ENCODE measurements at regions not wholly inside any gene's neighbourhood (a gene's known extent, or its start where the extent isn't known, plus 50 kb on each side); places are given as distances from the start of the nearest gene placed in this dataset.
"Not testable (repeated sequence)": the region's sequence is repeated elsewhere in the genome, so short reads cannot be mapped to it uniquely, and the experiment has no call there.

DNA sequence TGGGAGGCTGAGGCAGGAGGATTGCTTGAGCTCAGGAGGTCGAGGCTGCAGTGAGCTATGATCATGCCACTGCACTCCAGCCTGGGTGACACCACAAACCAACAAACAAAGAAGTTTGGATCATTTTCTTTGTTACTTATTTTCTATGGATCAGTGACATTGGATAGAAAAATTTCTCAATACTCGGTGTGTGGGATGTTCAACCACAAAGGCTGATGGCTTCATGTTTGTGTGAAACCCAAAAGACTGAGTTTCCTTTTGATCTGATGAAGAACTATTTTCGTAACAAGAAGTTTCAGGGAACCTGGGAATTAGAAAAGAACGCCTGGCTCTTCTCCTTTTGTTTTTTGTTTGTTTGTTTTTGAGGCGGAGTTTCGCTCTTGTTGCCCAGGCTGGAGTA, 104.0 kb downstream of the HOXA1 start:
- no peak overlapping the region for H3K27ac ChIP-seq (ENCODE audit: low read depth, low read length)
- H3K27me3 ChIP-seq (ENCODE audit: control insufficient read depth, insufficient read depth, low read length): peaks cover 33% of the 10 kb centered on the region
- H3K4me1 ChIP-seq (ENCODE audit: control insufficient read depth, insufficient read depth, low read length): peaks cover 21% of the 10 kb centered on the region
- H3K9me3 ChIP-seq (ENCODE audit: control insufficient read depth, insufficient read depth, low read depth, low read length): no peaks in the 10 kb centered on the region
- H3K9ac ChIP-seq (ENCODE audit: low read length): no peak overlapping the region
- H3K36me3 ChIP-seq (ENCODE audit: control insufficient read depth, insufficient read depth, low read length): no peaks in the 10 kb centered on the region
- H3K4me3 ChIP-seq (ENCODE audit: low read depth, low read length): no peak overlapping the region

DNA sequence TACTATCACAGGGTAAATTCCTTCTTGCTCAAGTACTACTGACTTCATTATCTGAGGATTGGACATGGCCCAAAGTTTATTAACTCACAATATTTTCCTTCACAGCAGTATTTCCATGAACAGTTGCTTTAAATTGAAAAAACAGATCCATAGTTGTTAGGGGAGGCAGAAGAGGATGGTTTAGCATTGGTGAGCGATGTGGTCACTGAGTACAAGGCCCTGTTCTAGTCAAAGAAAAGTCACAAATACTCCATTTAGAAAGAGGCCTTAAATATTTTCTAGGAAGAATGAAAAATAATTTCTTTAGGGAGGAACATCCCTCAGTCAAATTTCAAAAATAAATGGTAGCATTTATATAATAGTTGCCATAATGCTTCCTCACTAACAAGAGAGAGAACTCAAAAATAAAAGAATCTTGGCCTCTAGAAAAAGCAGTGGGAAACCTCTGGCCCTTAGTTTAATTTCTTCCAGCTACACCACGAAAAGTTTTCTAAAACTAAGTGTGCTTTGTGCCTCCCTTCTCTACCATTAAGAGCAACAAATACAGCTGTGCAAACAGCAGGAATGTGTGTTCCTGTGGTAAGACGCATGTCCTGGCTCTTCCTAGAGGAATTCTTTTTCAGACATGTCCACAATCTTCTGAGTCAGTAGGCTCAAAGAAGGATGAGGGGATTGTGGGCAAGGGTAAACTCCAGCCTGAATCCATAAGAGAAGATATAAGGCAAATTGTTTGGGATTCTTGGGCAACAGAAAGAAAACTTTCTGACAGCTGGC, 105.7 kb downstream of the HOXA1 start:
- no peak overlapping the region for H3K9ac ChIP-seq (ENCODE audit: low read length)
- H3K9me3 ChIP-seq (ENCODE audit: control insufficient read depth, insufficient read depth, low read depth, low read length): no peaks in the 10 kb centered on the region
- no peak overlapping the region for H3K27ac ChIP-seq (ENCODE audit: low read depth, low read length)
- H3K36me3 ChIP-seq (ENCODE audit: control insufficient read depth, insufficient read depth, low read length): no peaks in the 10 kb centered on the region
- peaks cover 19% of the 10 kb centered on the region for H3K27me3 ChIP-seq (ENCODE audit: control insufficient read depth, insufficient read depth, low read length)
- H3K4me1 ChIP-seq (ENCODE audit: control insufficient read depth, insufficient read depth, low read length): peaks cover 11% of the 10 kb centered on the region
- no peak overlapping the region for H3K4me3 ChIP-seq (ENCODE audit: low read depth, low read length)

DNA sequence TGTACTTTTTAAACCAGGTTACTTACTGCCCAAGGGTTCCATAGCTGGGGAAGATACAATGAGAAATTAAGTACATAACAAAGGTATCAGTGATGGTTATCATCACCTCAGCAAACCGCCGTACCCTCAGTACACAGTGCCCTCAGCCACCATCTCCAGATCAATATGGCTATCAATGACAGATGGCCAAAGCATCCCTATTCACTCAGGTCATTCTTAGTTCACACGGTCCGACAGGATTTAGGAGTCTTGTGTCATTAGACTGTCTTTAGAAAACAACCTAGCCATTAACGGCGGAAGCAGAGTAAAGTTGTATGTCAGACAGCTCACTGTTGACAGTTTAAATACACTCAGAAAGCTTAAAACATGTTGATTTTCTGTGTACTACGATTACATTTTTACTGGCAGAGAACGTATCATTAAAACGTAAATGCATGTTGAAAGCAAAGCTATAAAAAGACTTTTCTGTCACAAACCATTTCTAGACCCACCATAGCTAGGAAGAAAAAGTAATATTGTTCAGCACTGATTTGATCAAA, 106.9 kb downstream of the HOXA1 start:
- H3K27ac ChIP-seq (ENCODE audit: low read depth, low read length): no peak overlapping the region
- H3K9me3 ChIP-seq (ENCODE audit: control insufficient read depth, insufficient read depth, low read depth, low read length): no peaks in the 10 kb centered on the region
- H3K9ac ChIP-seq (ENCODE audit: low read length): no peak overlapping the region
- no peak overlapping the region for H3K4me3 ChIP-seq (ENCODE audit: low read depth, low read length)
- H3K4me1 ChIP-seq (ENCODE audit: control insufficient read depth, insufficient read depth, low read length): no peaks in the 10 kb centered on the region
- H3K27me3 ChIP-seq (ENCODE audit: control insufficient read depth, insufficient read depth, low read length): peaks cover 8% of the 10 kb centered on the region; the same call in 1 of the 2 replicates
- H3K36me3 ChIP-seq (ENCODE audit: control insufficient read depth, insufficient read depth, low read length): no peaks in the 10 kb centered on the region

DNA sequence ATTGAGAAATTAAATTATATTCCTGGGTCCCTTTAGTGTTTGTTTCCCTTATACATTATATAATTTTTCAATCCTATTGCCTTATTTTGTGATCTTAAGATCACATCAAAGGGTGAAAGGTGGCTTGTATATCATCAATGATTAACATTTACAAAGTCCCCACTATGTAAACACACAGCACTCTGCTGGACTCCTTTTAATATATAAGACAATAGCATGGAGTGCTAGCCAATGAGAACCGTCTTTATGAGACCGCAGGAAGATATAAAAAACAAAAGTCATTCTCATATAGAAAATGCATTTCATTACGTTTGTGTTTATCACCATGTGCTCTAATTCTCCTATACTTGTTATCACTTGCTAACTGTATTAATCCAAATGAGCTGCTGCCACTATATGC, 108.5 kb downstream of the HOXA1 start:
- Histone ChIP-seq H3K27me3 (ENCODE audit: control insufficient read depth, insufficient read depth, low read length) (no peaks in the 10 kb centered on the region), H3K4me1 (ENCODE audit: control insufficient read depth, insufficient read depth, low read length) (no peaks in the 10 kb centered on the region)

DNA sequence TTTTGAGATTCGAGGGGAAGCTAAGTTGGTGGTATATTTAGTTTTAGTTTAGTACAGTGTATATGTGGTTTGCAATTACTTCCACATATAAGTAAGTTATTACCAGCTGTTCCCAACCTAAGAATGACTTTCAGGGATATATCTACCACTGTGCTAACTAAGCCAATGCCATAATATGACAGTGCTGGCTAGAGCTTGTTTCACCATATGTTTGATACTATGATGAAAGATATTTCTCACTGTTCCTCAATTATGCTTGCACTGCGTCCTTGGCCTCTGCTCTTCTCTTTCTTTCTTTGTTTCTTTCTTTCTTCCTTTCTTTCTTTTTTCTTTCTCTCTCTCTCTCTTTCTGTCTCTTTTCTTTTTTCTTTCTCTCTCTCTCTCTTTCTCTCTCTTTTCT, 113.8 kb upstream of the SKAP2 start:
- H3K9ac ChIP-seq (ENCODE audit: low read length): no peak overlapping the region
- H3K27me3 ChIP-seq (ENCODE audit: control insufficient read depth, insufficient read depth, low read length): no peaks in the 10 kb centered on the region
- no peak overlapping the region for H3K27ac ChIP-seq (ENCODE audit: low read depth, low read length)
- H3K9me3 ChIP-seq (ENCODE audit: control insufficient read depth, insufficient read depth, low read depth, low read length): peaks cover 3% of the 10 kb centered on the region
- H3K4me1 ChIP-seq (ENCODE audit: control insufficient read depth, insufficient read depth, low read length): no peaks in the 10 kb centered on the region
- no peak overlapping the region for H3K4me3 ChIP-seq (ENCODE audit: low read depth, low read length)
- H3K36me3 ChIP-seq (ENCODE audit: control insufficient read depth, insufficient read depth, low read length): no peaks in the 10 kb centered on the region

More for the DNA sequence above, 108.5 kb downstream of the HOXA1 start:
- no peak overlapping the region for H3K4me3 ChIP-seq (ENCODE audit: low read depth, low read length)
- no peaks in the 10 kb centered on the region for H3K9me3 ChIP-seq (ENCODE audit: control insufficient read depth, insufficient read depth, low read depth, low read length)
- no peak overlapping the region for H3K9ac ChIP-seq (ENCODE audit: low read length)
- H3K36me3 ChIP-seq (ENCODE audit: control insufficient read depth, insufficient read depth, low read length): no peaks in the 10 kb centered on the region
- H3K27ac ChIP-seq (ENCODE audit: low read depth, low read length): no peak overlapping the region

DNA sequence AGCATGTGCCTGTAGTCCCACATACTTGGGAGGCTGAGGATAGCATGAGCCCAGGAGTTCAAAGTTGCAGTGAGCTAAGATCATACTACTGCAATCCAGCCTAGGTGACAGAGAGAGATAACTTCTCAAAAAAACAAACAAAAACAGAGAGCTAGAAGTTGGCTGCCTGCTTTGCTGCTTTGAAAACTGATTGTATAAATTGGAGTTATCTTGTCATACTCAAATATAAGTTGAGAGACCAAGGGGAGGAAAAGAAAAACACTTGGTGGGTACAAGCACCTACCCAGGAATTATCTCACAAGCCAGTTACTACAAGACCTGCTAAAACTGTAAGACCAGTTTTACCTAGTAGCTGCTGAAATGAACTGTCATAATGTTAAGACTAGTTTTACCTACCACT, 112.5 kb upstream of the SKAP2 start:
- H3K4me3 ChIP-seq (ENCODE audit: low read depth, low read length): no peak overlapping the region
- no peak overlapping the region for H3K27ac ChIP-seq (ENCODE audit: low read depth, low read length)
- H3K27me3 ChIP-seq (ENCODE audit: control insufficient read depth, insufficient read depth, low read length): no peaks in the 10 kb centered on the region
- no peaks in the 10 kb centered on the region for H3K4me1 ChIP-seq (ENCODE audit: control insufficient read depth, insufficient read depth, low read length)
- no peaks in the 10 kb centered on the region for H3K36me3 ChIP-seq (ENCODE audit: control insufficient read depth, insufficient read depth, low read length)
- H3K9me3 ChIP-seq (ENCODE audit: control insufficient read depth, insufficient read depth, low read depth, low read length): peaks cover 8% of the 10 kb centered on the region
- H3K9ac ChIP-seq (ENCODE audit: low read length): no peak overlapping the region

DNA sequence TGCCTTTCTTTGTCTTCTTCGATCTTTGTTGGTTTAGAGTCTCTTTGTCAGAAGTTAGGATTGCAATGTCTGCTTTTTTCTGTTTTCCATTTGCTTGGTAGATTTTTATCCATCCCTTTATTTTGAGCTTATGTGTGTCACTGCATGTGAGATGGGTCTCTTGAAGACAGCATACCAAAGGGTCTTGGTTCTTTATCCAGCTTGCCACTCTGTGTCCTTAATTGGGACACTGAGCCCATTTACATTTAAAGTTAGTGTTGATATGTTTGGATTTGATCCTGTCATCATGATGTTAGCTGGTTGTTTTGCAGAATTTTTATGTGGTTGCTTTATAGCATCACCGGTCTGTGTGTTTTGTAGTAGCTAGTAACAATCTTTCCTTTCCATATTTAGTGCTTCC, 107.5 kb upstream of the SKAP2 start:
- H3K4me1 ChIP-seq (ENCODE audit: control insufficient read depth, insufficient read depth, low read length): not testable (repeated sequence)

DNA sequence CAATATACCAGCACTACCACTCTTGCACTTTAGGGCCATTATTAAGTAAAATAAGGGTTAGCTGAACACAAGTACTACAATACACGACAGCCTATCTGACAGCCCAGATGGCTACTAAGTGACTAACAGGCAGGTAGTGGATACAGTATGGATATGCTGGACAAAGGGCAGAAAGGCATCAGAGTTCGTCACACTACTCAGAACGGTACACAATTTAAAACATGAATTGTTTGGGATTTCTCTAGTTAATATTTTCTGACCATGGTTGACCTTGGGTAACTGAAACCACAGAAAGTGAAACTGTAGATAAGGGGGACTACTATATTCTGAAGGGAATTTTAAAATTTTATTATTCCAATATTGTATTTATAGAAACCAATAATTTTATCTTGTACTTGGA, 101.3 kb upstream of the SKAP2 start:
- H3K27ac ChIP-seq (ENCODE audit: low read depth, low read length): no peak overlapping the region
- H3K9ac ChIP-seq (ENCODE audit: low read length): no peak overlapping the region
- no peak overlapping the region for H3K4me3 ChIP-seq (ENCODE audit: low read depth, low read length)
- H3K4me1 ChIP-seq (ENCODE audit: control insufficient read depth, insufficient read depth, low read length): no peaks in the 10 kb centered on the region
- no peaks in the 10 kb centered on the region for H3K9me3 ChIP-seq (ENCODE audit: control insufficient read depth, insufficient read depth, low read depth, low read length)
- H3K27me3 ChIP-seq (ENCODE audit: control insufficient read depth, insufficient read depth, low read length): no peaks in the 10 kb centered on the region
- H3K36me3 ChIP-seq (ENCODE audit: control insufficient read depth, insufficient read depth, low read length): no peaks in the 10 kb centered on the region

More for the DNA sequence above, 107.5 kb upstream of the SKAP2 start:
- not testable (repeated sequence) for H3K4me3 ChIP-seq (ENCODE audit: low read depth, low read length); H3K9ac ChIP-seq (ENCODE audit: low read length); H3K27ac ChIP-seq (ENCODE audit: low read depth, low read length); H3K9me3 ChIP-seq (ENCODE audit: control insufficient read depth, insufficient read depth, low read depth, low read length); H3K36me3 ChIP-seq (ENCODE audit: control insufficient read depth, insufficient read depth, low read length); H3K27me3 ChIP-seq (ENCODE audit: control insufficient read depth, insufficient read depth, low read length)

DNA sequence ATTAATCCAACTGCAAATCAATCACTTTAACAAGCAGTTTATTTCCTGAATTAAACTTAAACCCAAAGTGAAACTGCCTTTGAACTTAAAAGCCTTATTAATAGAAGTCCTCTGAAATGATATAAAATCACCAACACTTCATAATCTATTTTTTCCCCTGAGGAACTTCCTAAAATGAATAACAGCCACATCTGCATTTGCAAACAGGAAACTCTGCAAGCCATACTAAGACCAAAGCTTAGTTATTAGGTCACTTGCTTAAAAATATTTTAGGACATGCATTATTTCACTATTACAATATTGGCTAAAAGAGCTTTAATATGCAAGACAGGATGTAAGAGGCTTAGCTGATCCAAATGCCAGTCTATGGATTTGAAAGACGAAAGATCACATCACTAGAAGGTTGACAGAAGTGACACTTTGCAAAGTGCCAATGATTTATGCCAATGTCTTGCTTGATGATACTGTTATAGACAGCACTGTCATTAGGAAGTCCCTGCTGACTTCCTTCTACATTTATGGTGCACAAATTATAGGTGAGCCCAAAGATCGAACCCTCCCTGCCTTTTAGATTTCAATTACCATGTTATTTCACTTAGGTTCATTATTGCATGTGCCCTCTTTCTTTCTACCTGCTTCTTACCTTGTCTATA, 99.9 kb upstream of the SKAP2 start:
- H3K9ac ChIP-seq (ENCODE audit: low read length): no peak overlapping the region
- H3K27me3 ChIP-seq (ENCODE audit: control insufficient read depth, insufficient read depth, low read length): no peaks in the 10 kb centered on the region
- H3K36me3 ChIP-seq (ENCODE audit: control insufficient read depth, insufficient read depth, low read length): no peaks in the 10 kb centered on the region
- no peaks in the 10 kb centered on the region for H3K9me3 ChIP-seq (ENCODE audit: control insufficient read depth, insufficient read depth, low read depth, low read length)
- no peak overlapping the region for H3K27ac ChIP-seq (ENCODE audit: low read depth, low read length)
- no peak overlapping the region for H3K4me3 ChIP-seq (ENCODE audit: low read depth, low read length)
- H3K4me1 ChIP-seq (ENCODE audit: control insufficient read depth, insufficient read depth, low read length): no peaks in the 10 kb centered on the region

DNA sequence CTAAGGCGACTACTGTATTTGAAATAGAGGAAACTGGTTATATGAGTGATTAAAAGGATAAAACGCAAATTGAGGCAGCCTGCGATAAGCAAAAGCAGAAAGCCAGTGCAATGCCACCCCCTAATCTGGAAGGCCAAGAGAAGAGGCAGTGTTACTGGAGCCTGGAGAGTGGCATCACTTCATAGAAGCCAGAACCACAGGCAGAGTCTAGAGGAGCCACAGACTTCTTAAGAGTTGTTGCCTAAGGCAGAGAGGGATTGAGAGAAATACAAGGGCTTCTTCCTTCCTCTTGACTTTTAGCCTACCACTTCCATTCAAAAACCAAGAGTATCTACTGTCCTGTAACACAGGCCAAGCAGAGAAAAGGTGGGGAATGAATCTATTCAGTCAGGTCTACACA, 94.9 kb upstream of the SKAP2 start:
- Histone ChIP-seq H3K9me3 (ENCODE audit: control insufficient read depth, insufficient read depth, low read depth, low read length) (no peaks in the 10 kb centered on the region), H3K4me1 (ENCODE audit: control insufficient read depth, insufficient read depth, low read length) (0 out of 2 replicates have a peak, but pooled peaks cover 3% of the 10 kb centered on the region), H3K9ac (ENCODE audit: low read length) (no peak overlapping the region)

DNA sequence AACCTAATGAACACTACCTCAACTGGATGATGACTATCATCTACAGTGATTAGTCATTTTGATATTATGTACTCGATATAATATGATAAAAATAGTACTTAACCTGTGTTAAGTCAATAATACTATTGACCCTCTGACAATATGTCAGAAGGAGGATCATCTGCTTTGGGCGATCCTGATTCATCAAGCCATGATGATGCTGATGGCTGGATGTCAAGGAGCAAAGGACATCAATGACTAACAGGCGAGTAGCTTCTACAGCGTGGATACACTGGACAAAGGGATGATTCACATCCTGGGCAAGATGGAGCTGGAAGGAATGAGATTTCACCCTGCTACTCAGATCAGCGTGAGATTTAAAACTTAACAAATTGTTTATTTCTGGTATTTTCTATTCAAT, 94.4 kb upstream of the SKAP2 start:
- H3K9ac ChIP-seq (ENCODE audit: low read length): no peak overlapping the region
- H3K4me1 ChIP-seq (ENCODE audit: control insufficient read depth, insufficient read depth, low read length): 0 out of 2 replicates have a peak, but pooled peaks cover 3% of the 10 kb centered on the region
- no peaks in the 10 kb centered on the region for H3K27me3 ChIP-seq (ENCODE audit: control insufficient read depth, insufficient read depth, low read length)
- no peak overlapping the region for H3K27ac ChIP-seq (ENCODE audit: low read depth, low read length)
- no peaks in the 10 kb centered on the region for H3K9me3 ChIP-seq (ENCODE audit: control insufficient read depth, insufficient read depth, low read depth, low read length)
- no peak overlapping the region for H3K4me3 ChIP-seq (ENCODE audit: low read depth, low read length)
- no peaks in the 10 kb centered on the region for H3K36me3 ChIP-seq (ENCODE audit: control insufficient read depth, insufficient read depth, low read length)

More for the DNA sequence above, 94.9 kb upstream of the SKAP2 start:
- Histone ChIP-seq H3K27me3 (ENCODE audit: control insufficient read depth, insufficient read depth, low read length) (no peaks in the 10 kb centered on the region), H3K36me3 (ENCODE audit: control insufficient read depth, insufficient read depth, low read length) (no peaks in the 10 kb centered on the region), H3K4me3 (ENCODE audit: low read depth, low read length) (no peak overlapping the region), H3K27ac (ENCODE audit: low read depth, low read length) (no peak overlapping the region)

All from HUES6 (cell line).